HuH-7 (cell line): ENCODE measurements at regions not wholly inside any gene's neighbourhood (a gene's known extent, or its start where the extent isn't known, plus 50 kb on each side); places are given as distances from the start of the nearest gene placed in this dataset.
"Not testable (repeated sequence)": the region's sequence is repeated elsewhere in the genome, so short reads cannot be mapped to it uniquely, and the experiment has no call there.

ENCODE experiments used
- DNase-seq: peaks from one replicate; pipeline ENCODE4 v3.0.0; 2011; ENCODE audit warnings: low spot score

- DNase-seq, result no peak
Measured at GRCh38 chr7:15049157-15049556, 146.6 kb upstream of the DGKB start.

GRCh38 chr7:15046861-15047260 lies 144.3 kb upstream of the DGKB start:
- DNase-seq, result no peak

GRCh38 chr7:15043931-15044330 lies 141.4 kb upstream of the DGKB start:
- DNase-seq, result no peak

- DNase-seq, result no peak
Measured at GRCh38 chr7:15042285-15043065, 139.9 kb upstream of the DGKB start.

GRCh38 chr7:15041226-15041625 lies 138.7 kb upstream of the DGKB start:
- no peak for DNase-seq

GRCh38 chr7:15035814-15036213 lies 133.3 kb upstream of the DGKB start:
- no peak for DNase-seq

GRCh38 chr7:15033039-15033438 lies 130.5 kb upstream of the DGKB start:
- no peak for DNase-seq

GRCh38 chr7:15018981-15019380 lies 116.4 kb upstream of the DGKB start:
- no peak for DNase-seq

- DNase-seq, result no peak
Measured at GRCh38 chr7:15016766-15017165, 114.2 kb upstream of the DGKB start.

- DNase-seq, result no peak
Measured at GRCh38 chr7:15016315-15016667, 113.7 kb upstream of the DGKB start.

- peak; percentile 25 for DNase-seq
Measured at GRCh38 chr7:15015545-15016314, 113.2 kb upstream of the DGKB start.

GRCh38 chr7:15012135-15012534 lies 109.6 kb upstream of the DGKB start:
- DNase-seq, result no peak

- DNase-seq, result no peak
Measured at GRCh38 chr7:15011289-15011688, 108.7 kb upstream of the DGKB start.

GRCh38 chr7:15007507-15007906 lies 105.0 kb upstream of the DGKB start:
- peak; percentile 9 for DNase-seq

GRCh38 chr7:15005672-15006071 lies 103.1 kb upstream of the DGKB start:
- DNase-seq, result no peak

- peak; percentile 17 for DNase-seq
Measured at GRCh38 chr7:15000157-15000556, 97.6 kb upstream of the DGKB start.

GRCh38 chr7:14999331-14999730 lies 96.8 kb upstream of the DGKB start:
- no peak for DNase-seq

GRCh38 chr7:14995774-14996173 lies 93.2 kb upstream of the DGKB start:
- no peak for DNase-seq

- DNase-seq, result no peak
Measured at GRCh38 chr7:14988941-14989340, 86.4 kb upstream of the DGKB start.

- DNase-seq, result no peak
Measured at GRCh38 chr7:14978687-14979086, 76.1 kb upstream of the DGKB start.

GRCh38 chr7:14974688-14975087 lies 72.1 kb upstream of the DGKB start:
- no peak for DNase-seq

GRCh38 chr7:14973712-14974428 lies 71.3 kb upstream of the DGKB start:
- DNase-seq, result no peak

GRCh38 chr7:14971678-14972077 lies 69.1 kb upstream of the DGKB start:
- not testable (repeated sequence) for DNase-seq
